BLaER1 treated with 17β-estradiol and CSF1 and Interleukin-3, amounts not matched to agents 10 nM and 100 nM (cell line): ENCODE measurements at regions not wholly inside any gene's neighbourhood (a gene's known extent, or its start where the extent isn't known, plus 50 kb on each side); places are given as distances from the start of the nearest gene placed in this dataset.
"Not testable (repeated sequence)": the region's sequence is repeated elsewhere in the genome, so short reads cannot be mapped to it uniquely, and the experiment has no call there.

ENCODE experiments used
- H3K27ac ChIP-seq, 11 experiments: shearing (Covaris generic); formaldehyde crosslinking; 2 replicates each; pipeline ENCODE4 v1.8.1; 2022
- H3K27me3 ChIP-seq, 11 experiments: shearing (Covaris generic); formaldehyde crosslinking; 2 replicates each; pipeline ENCODE4 v1.8.1; 2022
- H3K36me3 ChIP-seq, 11 experiments: shearing (Covaris generic); formaldehyde crosslinking; 2 replicates each; pipeline ENCODE4 v1.8.1; 2022
- H3K4me1 ChIP-seq, 10 experiments: shearing (Covaris generic); formaldehyde crosslinking; 2 replicates each; pipeline ENCODE4 v1.8.1; 2022
- H3K4me2 ChIP-seq, 11 experiments: shearing (Covaris generic); formaldehyde crosslinking; 2 replicates each; pipeline ENCODE4 v1.8.1; 2022
- H3K4me3 ChIP-seq, 10 experiments: shearing (Covaris generic); formaldehyde crosslinking; 2 replicates each; pipeline ENCODE4 v1.8.1; 2022
- H3K9ac ChIP-seq, 11 experiments: shearing (Covaris generic); formaldehyde crosslinking; 2 replicates each; pipeline ENCODE4 v1.8.1; 2022
- H3K9me3 ChIP-seq, 11 experiments: shearing (Covaris generic); formaldehyde crosslinking; replicated peaks in 1 of 11; 2 replicates each; pipeline ENCODE4 v1.8.1; 2022
- H4K20me1 ChIP-seq, 11 experiments: shearing (Covaris generic); formaldehyde crosslinking; 2 replicates each; pipeline ENCODE4 v1.8.1; 2022
- Cebpa-rat ChIP-seq, 11 experiments: shearing (Covaris generic); IDR thresholded peaks; 2 replicates each; pipeline ENCODE4 v1.8.1; 2022

DNA sequence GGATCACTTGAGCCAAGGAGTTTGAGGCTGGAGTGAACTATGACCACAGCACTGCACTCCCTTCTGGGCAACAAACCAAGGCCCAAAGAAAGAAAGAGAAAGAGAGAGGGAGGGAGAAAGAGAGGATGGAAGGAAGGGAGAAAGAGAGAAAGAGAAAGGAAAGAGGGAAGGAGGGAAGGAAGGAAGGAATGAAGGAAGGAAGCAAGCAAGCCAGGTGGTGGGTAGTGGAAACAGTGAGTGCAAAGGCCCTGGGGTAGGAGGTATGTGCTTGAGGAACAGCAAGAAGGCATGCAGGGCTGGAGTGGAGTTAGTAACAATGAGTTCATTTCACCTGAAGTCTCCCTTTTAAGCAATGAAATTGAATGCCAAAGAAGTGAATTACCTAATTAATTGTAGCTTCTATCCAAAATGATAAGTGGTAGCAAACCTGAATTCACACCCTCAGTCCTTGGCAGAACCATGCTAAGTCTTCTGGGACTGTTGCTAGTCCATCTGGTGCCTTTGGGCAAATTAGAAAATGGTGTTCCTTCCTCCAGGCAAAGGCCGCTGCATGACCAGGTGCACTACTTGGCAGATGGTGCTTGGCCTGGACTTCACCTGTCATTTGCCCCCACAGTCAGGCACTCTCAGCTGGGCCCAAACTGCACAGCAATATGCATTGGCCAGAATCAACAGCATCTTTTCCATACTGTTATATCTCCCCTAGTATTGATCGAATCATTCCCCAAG lies 67.4 kb upstream of the MPP7 start:
- Histone ChIP-seq H4K20me1 (no peaks in the 10 kb centered on the region), H3K9ac (no peak overlapping the region), H3K4me3 (no peak overlapping the region), H3K27ac (no peak overlapping the region), H3K36me3 (no peaks in the 10 kb centered on the region), H3K4me1 (peaks cover 24 to 32% (median 27%) of the 10 kb centered on the region in 10 experiments), H3K4me2 (no peak overlapping the region), H3K9me3 (peaks cover 0 to 5% (median 0%) of the 10 kb centered on the region in 11 experiments; a peak in 1 of 22 replicates), H3K27me3 (no peaks in the 10 kb centered on the region)
- no peak for TF ChIP-seq Cebpa-rat (IDR thresholded peaks at IDR 0.05)

DNA sequence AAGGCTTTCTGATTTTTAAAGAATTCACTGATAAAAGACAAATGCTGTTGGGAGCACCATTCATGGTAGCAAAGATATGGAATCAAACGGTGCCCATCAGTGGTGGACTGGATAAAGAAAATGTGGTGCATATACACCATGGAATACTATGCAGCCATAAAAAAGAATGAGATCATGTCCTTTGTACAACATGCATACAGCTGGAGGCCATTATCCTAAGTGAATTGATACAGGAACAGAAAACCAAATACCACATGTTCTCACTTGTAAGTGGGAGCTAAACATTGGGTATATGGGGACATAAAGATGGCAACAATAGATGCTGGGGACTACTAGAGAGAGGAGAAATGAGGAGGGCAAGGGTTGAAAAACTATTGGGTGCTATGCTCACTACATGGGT lies 68.8 kb upstream of the MPP7 start:
- not testable (repeated sequence) for H3K27ac ChIP-seq, H3K9ac ChIP-seq, H3K27me3 ChIP-seq, H3K9me3 ChIP-seq, H3K36me3 ChIP-seq, H3K4me2 ChIP-seq, H4K20me1 ChIP-seq, H3K4me3 ChIP-seq
- H3K4me1 ChIP-seq: peaks cover 22 to 35% (median 24%) of the 10 kb centered on the region in 10 experiments

GRCh38 chr10:28374036-28374435 lies 71.2 kb upstream of the MPP7 start:
- Histone ChIP-seq H3K27ac (no peak overlapping the region), H3K4me1 (peaks cover 0 to 14% (median under 1%) of the 10 kb centered on the region in 10 experiments; a peak in 7 of 20 replicates), H3K4me2 (no peak overlapping the region), H4K20me1 (no peaks in the 10 kb centered on the region), H3K36me3 (no peaks in the 10 kb centered on the region), H3K27me3 (no peaks in the 10 kb centered on the region), H3K9me3 (peaks cover 0 to 5% (median 0%) of the 10 kb centered on the region in 11 experiments; a peak in 1 of 22 replicates), H3K9ac (no peak overlapping the region), H3K4me3 (no peak overlapping the region)
- TF ChIP-seq Cebpa-rat (IDR thresholded peaks at IDR 0.05): no peak

DNA sequence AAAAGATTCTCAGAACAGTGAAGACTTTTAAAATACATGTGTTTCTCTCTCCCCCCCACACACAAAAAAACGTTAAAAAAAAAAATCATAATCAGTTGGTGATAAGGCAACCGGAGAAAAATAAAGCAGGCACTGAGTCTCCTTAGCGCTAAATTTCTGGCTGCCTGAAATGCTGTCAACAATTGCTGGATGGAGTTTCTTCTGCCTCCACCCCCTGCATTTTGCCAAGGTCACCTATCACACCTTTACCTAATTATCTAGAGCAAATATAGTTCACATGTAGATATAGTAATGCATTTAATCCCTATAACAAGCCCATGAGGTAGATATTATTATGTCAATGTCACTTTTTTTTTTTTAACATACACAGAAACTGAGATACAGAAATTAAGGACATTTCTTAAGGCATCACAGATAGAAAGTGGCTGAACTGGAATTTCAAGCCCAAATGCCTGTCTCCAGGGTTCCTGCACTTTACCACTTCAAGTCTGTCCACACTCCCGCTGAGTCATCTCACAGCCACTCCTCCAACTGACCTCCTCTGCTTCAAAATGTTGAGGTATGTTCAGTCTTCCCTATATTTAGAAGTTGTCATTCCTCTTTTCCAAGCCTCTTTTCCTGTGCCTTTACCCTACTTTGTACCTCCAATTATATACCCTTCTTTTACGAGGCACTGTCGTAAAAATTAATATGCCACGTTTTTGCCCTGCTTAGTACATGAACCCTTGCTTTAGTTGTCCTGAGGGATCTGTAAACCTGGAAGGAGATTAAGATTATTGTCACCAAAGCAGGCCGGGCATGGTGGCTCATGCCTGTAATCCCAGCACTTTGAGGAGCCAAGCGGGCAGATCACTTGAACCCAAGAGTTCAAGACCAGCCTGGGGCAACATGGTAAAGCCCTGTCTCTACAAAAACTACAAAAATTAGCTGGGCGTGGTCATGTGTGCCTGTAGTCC lies 72.8 kb upstream of the MPP7 start:
- Histone ChIP-seq H4K20me1 (no peaks in the 10 kb centered on the region), H3K4me1 (peaks cover 0 to 9% (median 0%) of the 10 kb centered on the region in 10 experiments; a peak in 4 of 20 replicates), H3K4me3 (no peak overlapping the region), H3K9me3 (peaks cover 0 to 5% (median 0%) of the 10 kb centered on the region in 11 experiments; a peak in 1 of 22 replicates), H3K36me3 (no peaks in the 10 kb centered on the region), H3K27ac (no peak overlapping the region), H3K27me3 (no peaks in the 10 kb centered on the region), H3K9ac (no peak overlapping the region), H3K4me2 (no peak overlapping the region)
- TF ChIP-seq Cebpa-rat (IDR thresholded peaks at IDR 0.05): no peak

DNA sequence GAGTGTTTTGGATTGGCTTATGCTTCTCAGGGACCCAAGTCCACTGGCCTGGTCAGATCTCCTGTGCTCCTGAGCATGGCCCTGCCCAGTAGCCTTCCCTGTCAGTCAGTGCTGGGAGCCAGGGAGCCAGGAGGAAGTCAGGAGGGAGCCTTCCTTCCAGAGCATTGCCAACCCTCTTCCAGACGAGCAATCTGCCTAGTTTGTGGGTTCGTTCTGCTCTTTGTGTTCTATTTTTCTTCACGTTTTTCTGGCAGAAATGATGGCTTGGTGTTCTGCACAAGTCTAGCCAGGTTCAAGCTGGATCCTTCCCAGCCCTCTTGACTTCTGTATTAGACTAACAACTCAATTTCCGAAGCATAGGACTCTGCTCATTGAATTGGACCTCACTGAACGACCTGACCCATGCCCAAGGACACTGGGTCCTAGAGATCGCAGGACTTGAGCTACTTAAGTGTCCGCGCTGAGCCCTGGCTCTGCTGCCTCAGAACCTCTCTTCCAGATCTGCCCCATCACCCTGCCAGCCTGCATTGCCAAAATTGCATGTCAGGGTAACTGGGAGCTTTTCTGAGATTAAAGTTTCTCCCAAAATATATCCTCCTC lies 76.2 kb upstream of the MPP7 start:
- no peak for TF ChIP-seq Cebpa-rat (IDR thresholded peaks at IDR 0.05)
- Histone ChIP-seq H3K27ac (no peak overlapping the region), H3K9ac (no peak overlapping the region), H4K20me1 (no peaks in the 10 kb centered on the region), H3K36me3 (no peaks in the 10 kb centered on the region), H3K4me2 (no peak overlapping the region), H3K9me3 (no peaks in the 10 kb centered on the region), H3K27me3 (no peaks in the 10 kb centered on the region), H3K4me3 (no peak overlapping the region), H3K4me1 (peaks cover 0 to 9% (median 1%) of the 10 kb centered on the region in 10 experiments; a peak in 4 of 20 replicates)

GRCh38 chr10:28381466-28381865 lies 78.6 kb upstream of the MPP7 start:
- H4K20me1 ChIP-seq: no peaks in the 10 kb centered on the region
- no peak for TF ChIP-seq Cebpa-rat (IDR thresholded peaks at IDR 0.05)
- H3K36me3 ChIP-seq: no peaks in the 10 kb centered on the region
- H3K4me3 ChIP-seq: no peak overlapping the region
- H3K4me1 ChIP-seq: peaks cover 0 to 5% (median 1%) of the 10 kb centered on the region in 10 experiments; a peak in 4 of 20 replicates
- H3K27me3 ChIP-seq: no peaks in the 10 kb centered on the region
- no peak overlapping the region for H3K4me2 ChIP-seq
- no peak overlapping the region for H3K9ac ChIP-seq
- H3K27ac ChIP-seq: no peak overlapping the region
- H3K9me3 ChIP-seq: no peaks in the 10 kb centered on the region

- Histone ChIP-seq H3K9ac (no peak overlapping the region), H3K4me1 (0 out of 20 replicates have a peak, but pooled peaks cover 0 to 3% (median 0%) of the 10 kb centered on the region in 10 experiments), H3K4me3 (no peak overlapping the region), H3K9me3 (no peaks in the 10 kb centered on the region), H4K20me1 (no peaks in the 10 kb centered on the region), H3K27me3 (no peaks in the 10 kb centered on the region), H3K4me2 (no peak overlapping the region), H3K27ac (no peak overlapping the region), H3K36me3 (no peaks in the 10 kb centered on the region)
- TF ChIP-seq Cebpa-rat (IDR thresholded peaks at IDR 0.05): no peak
Measured at GRCh38 chr10:28381903-28382347, 79.1 kb upstream of the MPP7 start.

DNA sequence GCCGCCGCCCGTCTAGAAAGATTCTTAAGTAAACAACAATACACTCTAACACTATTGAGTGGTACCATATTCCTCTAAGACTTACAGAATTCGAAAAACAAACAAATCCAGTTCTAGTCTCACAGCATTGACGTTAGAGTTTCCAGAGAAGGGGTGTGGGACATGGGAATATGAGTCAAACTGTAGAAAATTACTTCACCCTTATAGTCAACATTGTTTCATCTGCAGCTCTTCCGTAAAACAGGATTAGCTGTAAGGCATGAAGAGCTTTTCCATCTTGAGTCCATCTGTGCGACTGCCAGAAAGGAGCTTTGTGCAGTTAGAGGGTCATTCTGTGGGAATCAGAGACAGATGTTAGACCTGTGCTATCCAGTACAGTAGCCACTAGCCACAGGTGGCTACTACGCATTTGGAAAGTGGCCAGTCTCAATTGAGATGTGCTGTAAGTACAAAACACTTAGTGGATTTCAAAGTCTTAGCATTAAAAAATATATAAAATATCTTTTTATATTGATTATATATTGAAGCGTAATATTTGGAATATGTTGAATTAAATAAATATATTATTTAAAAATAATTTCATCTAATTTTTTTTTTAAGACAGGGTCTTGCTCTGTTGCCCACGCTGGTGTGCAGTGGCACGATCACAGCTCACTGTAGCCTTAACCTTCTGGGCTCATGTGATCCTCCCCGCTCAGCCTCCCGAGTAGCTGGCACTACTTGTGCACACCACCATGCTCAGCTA lies 79.8 kb upstream of the MPP7 start:
- H3K4me2 ChIP-seq: no peak overlapping the region
- H3K4me1 ChIP-seq: 0 out of 20 replicates have a peak, but pooled peaks cover 0 to 3% (median 0%) of the 10 kb centered on the region in 10 experiments
- H3K4me3 ChIP-seq: no peak overlapping the region
- H3K9me3 ChIP-seq: no peaks in the 10 kb centered on the region
- no peaks in the 10 kb centered on the region for H4K20me1 ChIP-seq
- H3K27ac ChIP-seq: no peak overlapping the region
- no peaks in the 10 kb centered on the region for H3K36me3 ChIP-seq
- no peak overlapping the region for H3K9ac ChIP-seq
- no peak for TF ChIP-seq Cebpa-rat (IDR thresholded peaks at IDR 0.05)
- H3K27me3 ChIP-seq: no peaks in the 10 kb centered on the region
